Retinal pigment epithelial cell (primary cell): ENCODE measurements at regions not wholly inside any gene's neighbourhood (a gene's known extent, or its start where the extent isn't known, plus 50 kb on each side); places are given as distances from the start of the nearest gene placed in this dataset.
"Not testable (repeated sequence)": the region's sequence is repeated elsewhere in the genome, so short reads cannot be mapped to it uniquely, and the experiment has no call there.

Source experiments
- DNase-seq: peaks from one replicate; pipeline ENCODE4 v3.0.0-alpha.2; 2010; ENCODE audit warnings: low read depth
- H3K4me3 ChIP-seq: 2 replicates; pipeline ENCODE4 v1.5.1; 2011; ENCODE audit warnings: mild to moderate bottlenecking, low read length, control low read depth, moderate library complexity
- TF ChIP-seq, protein P1 (sequence below): conservative IDR thresholded peaks from 2 replicates; pipeline ENCODE4 v1.5.1; 2011; ENCODE audit warnings: low read depth, low read length, control low read depth, inconsistent platforms

GRCh38 chr3:40690749-40691451, 166.1 kb downstream of the ZNF621 start:
- TF ChIP-seq, protein P1, sequence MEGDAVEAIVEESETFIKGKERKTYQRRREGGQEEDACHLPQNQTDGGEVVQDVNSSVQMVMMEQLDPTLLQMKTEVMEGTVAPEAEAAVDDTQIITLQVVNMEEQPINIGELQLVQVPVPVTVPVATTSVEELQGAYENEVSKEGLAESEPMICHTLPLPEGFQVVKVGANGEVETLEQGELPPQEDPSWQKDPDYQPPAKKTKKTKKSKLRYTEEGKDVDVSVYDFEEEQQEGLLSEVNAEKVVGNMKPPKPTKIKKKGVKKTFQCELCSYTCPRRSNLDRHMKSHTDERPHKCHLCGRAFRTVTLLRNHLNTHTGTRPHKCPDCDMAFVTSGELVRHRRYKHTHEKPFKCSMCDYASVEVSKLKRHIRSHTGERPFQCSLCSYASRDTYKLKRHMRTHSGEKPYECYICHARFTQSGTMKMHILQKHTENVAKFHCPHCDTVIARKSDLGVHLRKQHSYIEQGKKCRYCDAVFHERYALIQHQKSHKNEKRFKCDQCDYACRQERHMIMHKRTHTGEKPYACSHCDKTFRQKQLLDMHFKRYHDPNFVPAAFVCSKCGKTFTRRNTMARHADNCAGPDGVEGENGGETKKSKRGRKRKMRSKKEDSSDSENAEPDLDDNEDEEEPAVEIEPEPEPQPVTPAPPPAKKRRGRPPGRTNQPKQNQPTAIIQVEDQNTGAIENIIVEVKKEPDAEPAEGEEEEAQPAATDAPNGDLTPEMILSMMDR = no peak
- H3K4me3 ChIP-seq = no peak overlapping the region
- no peak for DNase-seq

- TF ChIP-seq, protein P1 = no peak
- DNase-seq = no peak
These were observed 166.7 kb downstream of the ZNF621 start for GRCh38 chr3:40691452-40691861.

GRCh38 chr3:40695848-40696247, 171.1 kb downstream of the ZNF621 start:
- H3K4me3 ChIP-seq = no peak overlapping the region
- no peak for DNase-seq
- TF ChIP-seq, protein P1 = no peak

More at GRCh38 chr3:40691452-40691861, 166.7 kb downstream of the ZNF621 start:
- H3K4me3 ChIP-seq = no peak overlapping the region

GRCh38 chr3:40698611-40699010, 173.9 kb downstream of the ZNF621 start:
- DNase-seq, H3K4me3 ChIP-seq: not testable (repeated sequence)

DNA sequence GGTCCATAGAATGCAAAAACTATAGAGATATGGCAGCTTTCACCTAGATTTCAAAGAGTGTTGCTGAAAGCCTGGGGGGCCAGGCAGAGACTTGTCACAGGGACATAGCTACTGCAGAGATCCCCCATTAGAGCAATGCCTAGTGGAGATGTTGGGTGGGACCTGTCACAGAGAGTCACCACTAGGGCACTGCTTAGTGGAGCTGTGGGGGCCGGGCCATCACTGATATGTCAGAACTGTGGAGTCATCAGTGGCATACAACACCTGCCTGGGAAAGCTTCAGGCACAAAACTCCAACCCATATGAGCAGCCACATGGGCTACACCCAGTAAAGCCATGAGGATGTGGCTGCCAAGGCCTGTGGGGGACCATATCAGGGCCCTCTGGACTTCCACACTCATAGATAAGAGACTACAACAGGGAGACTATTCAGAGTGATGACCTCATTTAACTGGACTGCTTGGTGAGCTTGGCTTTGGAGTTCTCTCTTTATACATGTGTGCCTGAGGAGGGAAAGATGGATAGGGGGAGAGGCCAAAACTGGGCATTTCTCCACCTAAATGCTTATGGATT, 176.3 kb downstream of the ZNF621 start:
- DNase-seq = no peak
- H3K4me3 ChIP-seq = no peak overlapping the region
- TF ChIP-seq, protein P1 = no peak

DNA sequence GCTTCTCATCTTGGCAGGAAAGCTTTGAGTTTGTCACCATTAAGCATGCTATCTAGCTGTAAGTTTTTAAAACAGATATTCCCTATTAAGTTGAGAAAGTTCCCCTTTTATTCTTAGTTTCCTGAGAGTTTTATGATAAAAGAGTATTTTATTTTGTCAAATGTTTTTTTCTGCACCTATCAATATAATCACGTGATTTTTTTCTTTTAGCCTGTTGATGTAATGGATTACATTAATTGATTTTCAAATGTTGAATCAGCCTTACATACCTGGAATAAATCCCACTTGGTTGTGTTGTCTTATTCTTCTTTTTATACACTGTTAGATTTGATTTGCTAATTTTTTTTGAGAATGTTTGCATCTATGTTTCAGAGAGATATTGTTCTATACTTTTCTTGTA, 179.5 kb downstream of the ZNF621 start:
- TF ChIP-seq, protein P1 = no peak

GRCh38 chr3:40705663-40706062, 180.9 kb downstream of the ZNF621 start:
- TF ChIP-seq, protein P1 = no peak
- H3K4me3 ChIP-seq = no peak overlapping the region
- no peak for DNase-seq

More for the DNA sequence above, 179.5 kb downstream of the ZNF621 start:
- H3K4me3 ChIP-seq = no peak overlapping the region
- no peak for DNase-seq
